ENCODE measurements at regions not wholly inside any gene's neighbourhood (a gene's known extent, or its start where the extent isn't known, plus 50 kb on each side); places are given as distances from the start of the nearest gene placed in this dataset.

DNA sequence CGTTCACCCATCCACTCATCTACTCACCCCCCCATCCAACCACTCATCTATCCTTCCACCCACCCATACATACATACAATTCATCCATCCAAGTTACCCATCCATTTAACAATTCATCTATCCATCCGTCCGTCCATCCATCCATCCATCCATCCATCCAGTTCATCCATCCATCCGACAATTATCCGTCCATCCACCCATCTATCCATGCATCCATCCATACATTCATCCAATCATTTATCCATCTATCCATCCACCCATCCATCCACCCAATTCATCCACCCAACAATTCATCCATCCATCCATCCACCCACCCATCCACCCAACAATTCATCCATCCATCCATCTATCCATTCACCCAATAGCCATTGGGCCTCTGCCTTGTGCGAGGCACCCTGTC, 173.2 kb upstream of the MVB12B start:
- Histone ChIP-seq H3K27me3 (ENCODE audit: insufficient read depth, poor library complexity, severe bottlenecking) (peaks cover 1% of the 10 kb centered on the region), H3K4me1 (ENCODE audit: insufficient read depth, poor library complexity, severe bottlenecking) (no peaks in the 10 kb centered on the region), H3K36me3 (ENCODE audit: low read depth) (no peaks in the 10 kb centered on the region), H3K4me3 (ENCODE audit: severe bottlenecking) (no peak overlapping the region), H3K27ac (ENCODE audit: poor library complexity, severe bottlenecking) (no peak overlapping the region), H3K9me3 (ENCODE audit: severe bottlenecking) (no peaks in the 10 kb centered on the region)
- TF ChIP-seq, protein P1, sequence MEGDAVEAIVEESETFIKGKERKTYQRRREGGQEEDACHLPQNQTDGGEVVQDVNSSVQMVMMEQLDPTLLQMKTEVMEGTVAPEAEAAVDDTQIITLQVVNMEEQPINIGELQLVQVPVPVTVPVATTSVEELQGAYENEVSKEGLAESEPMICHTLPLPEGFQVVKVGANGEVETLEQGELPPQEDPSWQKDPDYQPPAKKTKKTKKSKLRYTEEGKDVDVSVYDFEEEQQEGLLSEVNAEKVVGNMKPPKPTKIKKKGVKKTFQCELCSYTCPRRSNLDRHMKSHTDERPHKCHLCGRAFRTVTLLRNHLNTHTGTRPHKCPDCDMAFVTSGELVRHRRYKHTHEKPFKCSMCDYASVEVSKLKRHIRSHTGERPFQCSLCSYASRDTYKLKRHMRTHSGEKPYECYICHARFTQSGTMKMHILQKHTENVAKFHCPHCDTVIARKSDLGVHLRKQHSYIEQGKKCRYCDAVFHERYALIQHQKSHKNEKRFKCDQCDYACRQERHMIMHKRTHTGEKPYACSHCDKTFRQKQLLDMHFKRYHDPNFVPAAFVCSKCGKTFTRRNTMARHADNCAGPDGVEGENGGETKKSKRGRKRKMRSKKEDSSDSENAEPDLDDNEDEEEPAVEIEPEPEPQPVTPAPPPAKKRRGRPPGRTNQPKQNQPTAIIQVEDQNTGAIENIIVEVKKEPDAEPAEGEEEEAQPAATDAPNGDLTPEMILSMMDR (IDR thresholded peaks at IDR 0.05; ENCODE audit: poor library complexity, severe bottlenecking) = no peak
- no peak for ATAC-seq (ENCODE audit: low read depth)
- no peak for DNase-seq (ENCODE audit: low spot score)

- no peak for ATAC-seq (ENCODE audit: low read depth)
- H3K27ac ChIP-seq (ENCODE audit: poor library complexity, severe bottlenecking) = no peak overlapping the region
These were observed 172.3 kb upstream of the MVB12B start for GRCh38 chr9:126154182-126154827.

GRCh38 chr9:126154869-126155268, 171.8 kb upstream of the MVB12B start:
- no peak overlapping the region for H3K27ac ChIP-seq (ENCODE audit: poor library complexity, severe bottlenecking)
- H3K36me3 ChIP-seq (ENCODE audit: low read depth) = no peaks in the 10 kb centered on the region
- no peak for ATAC-seq (ENCODE audit: low read depth)
- DNase-seq (ENCODE audit: low spot score) = no peak
- TF ChIP-seq, protein P1 (IDR thresholded peaks at IDR 0.05; ENCODE audit: poor library complexity, severe bottlenecking) = no peak
- no peaks in the 10 kb centered on the region for H3K9me3 ChIP-seq (ENCODE audit: severe bottlenecking)
- H3K27me3 ChIP-seq (ENCODE audit: insufficient read depth, poor library complexity, severe bottlenecking) = no peaks in the 10 kb centered on the region
- no peak overlapping the region for H3K4me3 ChIP-seq (ENCODE audit: severe bottlenecking)
- no peaks in the 10 kb centered on the region for H3K4me1 ChIP-seq (ENCODE audit: insufficient read depth, poor library complexity, severe bottlenecking)

More at GRCh38 chr9:126154182-126154827, 172.3 kb upstream of the MVB12B start:
- no peaks in the 10 kb centered on the region for H3K4me1 ChIP-seq (ENCODE audit: insufficient read depth, poor library complexity, severe bottlenecking)
- DNase-seq (ENCODE audit: low spot score) = no peak
- H3K4me3 ChIP-seq (ENCODE audit: severe bottlenecking) = no peak overlapping the region
- H3K9me3 ChIP-seq (ENCODE audit: severe bottlenecking) = no peaks in the 10 kb centered on the region
- TF ChIP-seq, protein P1 (IDR thresholded peaks at IDR 0.05; ENCODE audit: poor library complexity, severe bottlenecking) = no peak
- H3K27me3 ChIP-seq (ENCODE audit: insufficient read depth, poor library complexity, severe bottlenecking) = no peaks in the 10 kb centered on the region
- no peaks in the 10 kb centered on the region for H3K36me3 ChIP-seq (ENCODE audit: low read depth)

- Histone ChIP-seq H3K4me1 (ENCODE audit: insufficient read depth, poor library complexity, severe bottlenecking) (no peaks in the 10 kb centered on the region), H3K4me3 (ENCODE audit: severe bottlenecking) (no peak overlapping the region), H3K27me3 (ENCODE audit: insufficient read depth, poor library complexity, severe bottlenecking) (no peaks in the 10 kb centered on the region), H3K27ac (ENCODE audit: poor library complexity, severe bottlenecking) (no peak overlapping the region), H3K9me3 (ENCODE audit: severe bottlenecking) (no peaks in the 10 kb centered on the region), H3K36me3 (ENCODE audit: low read depth) (no peaks in the 10 kb centered on the region)
- ATAC-seq (ENCODE audit: low read depth) (no peak), DNase-seq (ENCODE audit: low spot score) (no peak)
- TF ChIP-seq, protein P1 (IDR thresholded peaks at IDR 0.05; ENCODE audit: poor library complexity, severe bottlenecking) = no peak
These were observed 170.6 kb upstream of the MVB12B start for GRCh38 chr9:126155756-126156664.
